ENCODE measurements at regions not wholly inside any gene's neighbourhood (a gene's known extent, or its start where the extent isn't known, plus 50 kb on each side); places are given as distances from the start of the nearest gene placed in this dataset.

- H3K36me3 Mint-ChIP-seq: peaks cover 14% of the 10 kb centered on the region
- H3K4me3 Mint-ChIP-seq: no peak overlapping the region
- H3K27ac Mint-ChIP-seq: no peak overlapping the region
- H3K4me1 Mint-ChIP-seq: peaks cover 23% of the 10 kb centered on the region
- CTCF ChIA-PET: interaction anchor here (1.0 kb wide), 1 partner anchor 9 kb away, joined by 3 read pairs; no protein-coding TSS in a partner anchor
- no peak for DNase-seq
- no peaks in the 10 kb centered on the region for H3K27me3 Mint-ChIP-seq
- H3K9me3 Mint-ChIP-seq: no peaks in the 10 kb centered on the region
Measured at GRCh38 chr13:74032325-74032724, 101.9 kb downstream of the KLF12 start.

GRCh38 chr13:74027161-74027779, 106.9 kb downstream of the KLF12 start:
- H3K27ac Mint-ChIP-seq: peak overlapping the region; percentile 94
- peaks cover 40% of the 10 kb centered on the region for H3K4me1 Mint-ChIP-seq
- peaks cover 37% of the 10 kb centered on the region for H3K36me3 Mint-ChIP-seq
- H3K4me3 Mint-ChIP-seq: peak overlapping the region; percentile 60
- no peak for DNase-seq
- H3K27me3 Mint-ChIP-seq: no peaks in the 10 kb centered on the region
- H3K9me3 Mint-ChIP-seq: peaks cover 12% of the 10 kb centered on the region
- CTCF ChIA-PET: interaction anchor here (0.6 to 1.3 kb wide), 3 partner anchors 84 to 687 kb away, joined by 3 read pairs; no protein-coding TSS in a partner anchor

- peak overlapping the region; percentile 60 for H3K4me3 Mint-ChIP-seq
- H3K4me1 Mint-ChIP-seq: peaks cover 40% of the 10 kb centered on the region
- peak overlapping the region; percentile 94 for H3K27ac Mint-ChIP-seq
Measured at GRCh38 chr13:74026753-74027152, 107.5 kb downstream of the KLF12 start.

GRCh38 chr13:74025369-74025768, 108.8 kb downstream of the KLF12 start:
- Mint-ChIP-seq H3K4me1 (peaks cover 40% of the 10 kb centered on the region), H3K4me3 (no peak overlapping the region), H3K27me3 (no peaks in the 10 kb centered on the region), H3K36me3 (peaks cover 47% of the 10 kb centered on the region), H3K27ac (no peak overlapping the region), H3K9me3 (peaks cover 24% of the 10 kb centered on the region)
- CTCF ChIA-PET: no interaction called here
- DNase-seq: no peak

More at GRCh38 chr13:74026753-74027152, 107.5 kb downstream of the KLF12 start:
- Mint-ChIP-seq H3K36me3 (peaks cover 41% of the 10 kb centered on the region), H3K9me3 (peaks cover 17% of the 10 kb centered on the region), H3K27me3 (no peaks in the 10 kb centered on the region)
- CTCF ChIA-PET: interaction anchor here (0.6 to 1.3 kb wide), 3 partner anchors 85 to 687 kb away, joined by 3 read pairs; no protein-coding TSS in a partner anchor
- peak; percentile 77 for DNase-seq

DNA sequence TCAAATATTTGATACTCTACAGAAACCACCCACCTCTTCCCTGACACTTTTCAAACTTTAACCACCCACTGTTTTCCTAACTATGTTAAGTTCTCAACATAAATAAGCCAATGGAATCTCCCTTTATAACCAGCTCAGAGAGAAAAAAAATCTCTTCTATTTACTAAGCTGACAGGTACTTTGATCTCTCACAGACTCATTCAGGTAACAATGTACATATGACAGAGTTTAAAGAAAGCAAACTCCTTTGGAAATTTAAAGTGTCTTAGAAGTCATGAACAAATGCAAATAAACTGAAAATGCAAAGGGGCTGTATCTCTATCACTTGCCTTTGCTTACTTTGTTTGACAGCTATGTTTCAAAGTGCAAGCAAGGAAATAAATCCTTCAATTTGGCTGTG, 109.3 kb downstream of the KLF12 start:
- peaks cover 26% of the 10 kb centered on the region for H3K9me3 Mint-ChIP-seq
- CTCF ChIA-PET: no interaction called here
- H3K27ac Mint-ChIP-seq: no peak overlapping the region
- peaks cover 51% of the 10 kb centered on the region for H3K36me3 Mint-ChIP-seq
- DNase-seq: no peak
- no peak overlapping the region for H3K4me3 Mint-ChIP-seq
- peaks cover 39% of the 10 kb centered on the region for H3K4me1 Mint-ChIP-seq
- H3K27me3 Mint-ChIP-seq: no peaks in the 10 kb centered on the region

DNA sequence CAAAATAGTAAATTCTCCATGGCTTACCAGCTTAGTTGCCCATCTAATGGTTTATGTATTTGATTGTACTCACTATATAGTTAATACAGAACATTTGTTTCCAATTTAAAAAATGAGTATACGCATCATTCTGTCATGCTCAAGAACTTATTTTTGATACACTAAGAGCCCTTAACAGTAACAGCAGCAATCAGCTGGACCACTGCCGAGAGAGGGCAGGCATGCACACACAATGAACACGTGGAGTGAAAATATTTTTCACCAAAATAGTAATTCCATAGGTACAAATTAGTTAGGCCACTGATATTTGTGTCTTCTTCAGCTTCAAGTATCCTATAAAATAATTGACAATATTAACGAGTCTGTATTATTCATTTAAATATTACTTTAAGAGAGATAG, 109.9 kb downstream of the KLF12 start:
- CTCF ChIA-PET: no interaction called here
- Mint-ChIP-seq H3K9me3 (peaks cover 26% of the 10 kb centered on the region), H3K27me3 (no peaks in the 10 kb centered on the region), H3K27ac (no peak overlapping the region), H3K4me1 (peaks cover 39% of the 10 kb centered on the region), H3K36me3 (peaks cover 54% of the 10 kb centered on the region), H3K4me3 (no peak overlapping the region)
- DNase-seq: no peak

- CTCF ChIA-PET: no interaction called here
- Mint-ChIP-seq H3K27ac (no peak overlapping the region), H3K4me1 (peaks cover 36% of the 10 kb centered on the region), H3K27me3 (no peaks in the 10 kb centered on the region), H3K9me3 (peaks cover 26% of the 10 kb centered on the region), H3K36me3 (peaks cover 56% of the 10 kb centered on the region), H3K4me3 (no peak overlapping the region)
- DNase-seq: no peak
Measured at GRCh38 chr13:74023484-74023883, 110.7 kb downstream of the KLF12 start.

GRCh38 chr13:74021505-74021904, 112.7 kb downstream of the KLF12 start:
- H3K4me3 Mint-ChIP-seq: no peak overlapping the region

GRCh38 chr13:74018062-74018431, 116.2 kb downstream of the KLF12 start:
- CTCF ChIA-PET: no interaction called here
- no peak overlapping the region for H3K4me3 Mint-ChIP-seq

More at GRCh38 chr13:74021505-74021904, 112.7 kb downstream of the KLF12 start:
- Mint-ChIP-seq H3K27ac (no peak overlapping the region), H3K27me3 (no peaks in the 10 kb centered on the region), H3K36me3 (peaks cover 57% of the 10 kb centered on the region), H3K4me1 (peaks cover 22% of the 10 kb centered on the region), H3K9me3 (peaks cover 26% of the 10 kb centered on the region)
- DNase-seq: no peak
- CTCF ChIA-PET: no interaction called here

DNA sequence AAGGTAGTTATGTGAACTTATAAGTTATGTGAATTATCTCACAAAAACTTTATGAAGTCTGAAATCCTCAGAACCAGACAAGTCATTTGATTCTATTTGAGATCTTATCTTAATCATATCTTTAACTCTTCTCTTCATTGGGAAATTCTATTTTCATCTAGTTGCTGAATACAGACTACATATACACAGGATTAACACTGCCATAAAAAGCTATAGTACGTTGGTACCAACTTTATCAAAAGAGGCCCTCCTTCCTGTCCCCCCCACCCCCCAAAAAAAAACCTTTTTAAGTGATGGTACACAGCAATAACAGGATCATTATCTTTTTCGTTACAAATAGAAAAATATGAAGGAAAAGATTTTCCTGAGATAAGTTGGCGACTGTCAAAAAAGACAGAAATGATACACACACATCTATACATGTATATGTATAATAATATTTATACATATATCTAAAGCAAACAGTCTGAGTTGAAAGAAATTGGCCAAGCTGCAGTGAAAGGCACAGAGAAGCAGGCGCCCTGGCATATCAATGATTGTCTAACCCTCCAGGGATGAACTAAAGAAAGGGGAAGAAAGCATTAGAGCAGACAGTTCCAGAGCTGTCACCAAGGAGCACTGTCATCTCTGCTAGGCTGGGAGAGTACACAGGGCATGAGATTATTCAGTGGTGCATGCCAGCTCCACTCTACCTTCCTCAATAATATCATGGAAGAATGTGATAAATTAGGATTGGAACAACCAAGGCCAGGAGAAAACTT, 116.7 kb downstream of the KLF12 start:
- no peak for DNase-seq
- CTCF ChIA-PET: no interaction called here
- Mint-ChIP-seq H3K36me3 (peaks cover 32% of the 10 kb centered on the region), H3K4me3 (no peak overlapping the region), H3K27ac (no peak overlapping the region), H3K4me1 (peaks cover 6% of the 10 kb centered on the region), H3K27me3 (no peaks in the 10 kb centered on the region), H3K9me3 (peaks cover 16% of the 10 kb centered on the region)

More at GRCh38 chr13:74018062-74018431, 116.2 kb downstream of the KLF12 start:
- peaks cover 6% of the 10 kb centered on the region for H3K4me1 Mint-ChIP-seq
- peaks cover 37% of the 10 kb centered on the region for H3K36me3 Mint-ChIP-seq
- H3K9me3 Mint-ChIP-seq: peaks cover 22% of the 10 kb centered on the region
- no peaks in the 10 kb centered on the region for H3K27me3 Mint-ChIP-seq
- DNase-seq: no peak
- H3K27ac Mint-ChIP-seq: no peak overlapping the region

- CTCF ChIA-PET: no interaction called here
- no peak overlapping the region for H3K4me3 Mint-ChIP-seq
- peaks cover 15% of the 10 kb centered on the region for H3K36me3 Mint-ChIP-seq
- DNase-seq: no peak
- peaks cover 3% of the 10 kb centered on the region for H3K4me1 Mint-ChIP-seq
- no peaks in the 10 kb centered on the region for H3K27me3 Mint-ChIP-seq
- peaks cover under 1% of the 10 kb centered on the region for H3K9me3 Mint-ChIP-seq
- H3K27ac Mint-ChIP-seq: no peak overlapping the region
Measured at GRCh38 chr13:74015137-74015536, 119.1 kb downstream of the KLF12 start.

- H3K9me3 Mint-ChIP-seq: no peaks in the 10 kb centered on the region
- H3K4me3 Mint-ChIP-seq: no peak overlapping the region
- CTCF ChIA-PET: no interaction called here
- H3K27ac Mint-ChIP-seq: no peak overlapping the region
- H3K4me1 Mint-ChIP-seq: peaks cover 17% of the 10 kb centered on the region
- peaks cover 27% of the 10 kb centered on the region for H3K36me3 Mint-ChIP-seq
- H3K27me3 Mint-ChIP-seq: no peaks in the 10 kb centered on the region
- DNase-seq: no peak
Measured at GRCh38 chr13:74009100-74009668, 125.0 kb downstream of the KLF12 start.

GRCh38 chr13:74006666-74007065, 127.5 kb downstream of the KLF12 start:
- no peak for DNase-seq
- Mint-ChIP-seq H3K27ac (no peak overlapping the region), H3K4me3 (no peak overlapping the region), H3K36me3 (peaks cover 23% of the 10 kb centered on the region), H3K9me3 (no peaks in the 10 kb centered on the region), H3K4me1 (peaks cover 17% of the 10 kb centered on the region), H3K27me3 (no peaks in the 10 kb centered on the region)
- CTCF ChIA-PET: no interaction called here

DNA sequence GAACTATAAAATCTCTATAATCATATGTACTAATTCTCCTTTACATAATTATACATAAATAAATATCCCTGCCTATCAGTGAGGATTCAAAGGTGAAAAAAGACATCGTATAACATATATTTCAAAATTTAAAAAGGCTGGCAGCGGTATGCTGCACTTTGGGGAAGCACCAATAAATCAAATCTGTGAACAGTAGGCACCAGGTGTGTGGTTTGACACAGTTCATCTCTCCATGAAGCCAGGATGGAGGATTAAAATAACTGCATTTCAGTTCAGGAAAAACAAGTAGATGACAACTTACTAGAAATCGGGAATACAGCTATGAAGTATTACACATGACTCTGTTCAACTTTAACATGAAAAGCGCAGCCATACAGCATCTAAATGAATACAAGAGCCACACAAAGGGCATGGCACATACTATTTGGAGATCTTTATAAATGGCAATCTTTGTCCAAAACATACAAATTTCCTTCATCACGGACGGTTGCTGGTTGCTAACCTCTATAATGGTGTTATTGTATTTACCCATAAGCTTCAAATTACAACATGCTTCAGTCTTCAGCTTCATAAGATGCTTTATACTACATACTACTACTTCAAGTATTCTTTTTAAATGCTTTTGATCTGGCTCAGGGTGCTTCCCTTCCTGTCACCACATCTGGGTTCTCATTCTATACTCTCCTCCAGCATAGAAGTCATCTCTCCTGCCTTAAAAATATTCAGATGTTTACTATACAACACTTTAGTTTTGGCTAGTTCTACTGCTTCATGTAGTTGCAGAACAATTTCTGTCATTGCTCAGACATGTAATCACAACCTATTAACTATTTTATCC, 128.7 kb downstream of the KLF12 start:
- peaks cover 17% of the 10 kb centered on the region for H3K4me1 Mint-ChIP-seq

More for the DNA sequence above, 128.7 kb downstream of the KLF12 start:
- Mint-ChIP-seq H3K9me3 (no peaks in the 10 kb centered on the region), H3K36me3 (peaks cover 21% of the 10 kb centered on the region), H3K27me3 (no peaks in the 10 kb centered on the region), H3K4me3 (no peak overlapping the region), H3K27ac (no peak overlapping the region)
- DNase-seq: no peak
- CTCF ChIA-PET: interaction anchor here (1.5 kb wide), 1 partner anchor 281 kb away, joined by 4 read pairs; no protein-coding TSS in a partner anchor

Measured in activated naive CD4-positive, alpha-beta T cell treated with anti-CD3 and anti-CD28 coated beads, Interleukin-2, amount 10 ng/mL, durations not matched to agents 7 days and 5 days (primary cell).